WTC11 (cell line): ENCODE measurements at regions not wholly inside any gene's neighbourhood (a gene's known extent, or its start where the extent isn't known, plus 50 kb on each side); places are given as distances from the start of the nearest gene placed in this dataset.

Experiments used
- ATF2 ChIP-seq: sonication (generic); formaldehyde crosslinking; IDR thresholded peaks from 2 replicates; pipeline ENCODE4 v1.8.1; 2022; ENCODE audit warnings: low read depth, missing genetic modification reagents, borderline replicate concordance
- CREB1 ChIP-seq: sonication (generic); formaldehyde crosslinking; IDR thresholded peaks from 2 replicates; pipeline ENCODE4 v1.8.0; 2023; ENCODE audit warnings: mild to moderate bottlenecking, missing genetic modification reagents
- RELA ChIP-seq: sonication (generic); formaldehyde crosslinking; IDR thresholded peaks from 2 replicates; pipeline ENCODE4 v1.8.1; 2022; ENCODE audit warnings: missing genetic modification reagents, mild to moderate bottlenecking, borderline replicate concordance
- TCF7 ChIP-seq: sonication (generic); formaldehyde crosslinking; IDR thresholded peaks from 2 replicates; pipeline ENCODE4 v1.8.0; 2022; ENCODE audit warnings: mild to moderate bottlenecking, low read depth, missing genetic modification reagents, moderate library complexity
- TP53 ChIP-seq: sonication (generic); formaldehyde crosslinking; IDR thresholded peaks from 2 replicates; pipeline ENCODE4 v1.8.1; 2023; ENCODE audit warnings: mild to moderate bottlenecking, missing genetic modification reagents
- ZNF138 ChIP-seq: sonication (generic); formaldehyde crosslinking; conservative IDR thresholded peaks from 2 replicates; pipeline ENCODE4 v1.8.1; 2022; ENCODE audit warnings: mild to moderate bottlenecking, moderate library complexity, missing genetic modification reagents
- ZNF263 ChIP-seq: sonication (generic); formaldehyde crosslinking; IDR thresholded peaks from 2 replicates; pipeline ENCODE4 v1.8.1; 2022; ENCODE audit warnings: low read depth, mild to moderate bottlenecking, moderate library complexity, missing genetic modification reagents
- TF ChIP-seq, protein P1 (sequence below): fragments of 200-600 bp; IDR thresholded peaks from 2 replicates; pipeline ENCODE4 v1.8.0; 2022; ENCODE audit warnings: antibody characterized with exemption
- TF ChIP-seq, protein P2 (sequence below): sonication (generic); formaldehyde crosslinking; IDR thresholded peaks from 2 replicates; pipeline ENCODE4 v1.8.1; 2022; ENCODE audit warnings: mild to moderate bottlenecking, missing genetic modification reagents, moderate library complexity, borderline replicate concordance
- TF ChIP-seq, protein P3 (sequence below): sonication (generic); formaldehyde crosslinking; IDR thresholded peaks from 2 replicates; pipeline ENCODE4 v1.8.1; 2023; ENCODE audit warnings: mild to moderate bottlenecking, missing genetic modification reagents, moderate library complexity
- TF ChIP-seq, protein P4 (sequence below): sonication (generic); formaldehyde crosslinking; IDR thresholded peaks from 2 replicates; pipeline ENCODE4 v1.8.0; 2022; ENCODE audit warnings: mild to moderate bottlenecking, missing genetic modification reagents
- TF ChIP-seq, protein P5 (sequence below): sonication (generic); formaldehyde crosslinking; IDR thresholded peaks from 2 replicates; pipeline ENCODE4 v1.8.0; 2023; ENCODE audit warnings: missing genetic modification reagents, mild to moderate bottlenecking, borderline replicate concordance

DNA sequence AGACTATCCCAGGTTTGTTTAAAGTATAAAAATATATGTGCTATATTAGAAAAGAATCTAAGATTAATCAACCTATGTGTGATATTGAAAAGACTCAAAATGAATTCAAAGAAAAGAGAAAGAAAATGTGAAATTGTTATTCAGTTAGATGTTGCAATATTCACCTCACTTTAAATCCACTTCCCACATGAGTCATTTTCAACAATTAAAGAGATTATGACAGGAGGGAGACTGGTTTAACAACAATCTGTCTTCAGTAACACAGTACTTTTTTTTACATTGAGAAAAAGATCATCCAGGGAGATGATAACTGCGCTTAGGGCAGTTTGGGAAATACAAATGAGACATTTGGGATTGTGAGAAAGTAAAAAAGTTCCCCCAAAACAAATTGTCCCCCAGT lies 1246.2 kb downstream of the SLITRK1 start:
- TF ChIP-seq ATF2 (CRISPR knock-in tag): no peak
- TF ChIP-seq TCF7 (CRISPR knock-in tag): no peak
- TF ChIP-seq, protein P1, sequence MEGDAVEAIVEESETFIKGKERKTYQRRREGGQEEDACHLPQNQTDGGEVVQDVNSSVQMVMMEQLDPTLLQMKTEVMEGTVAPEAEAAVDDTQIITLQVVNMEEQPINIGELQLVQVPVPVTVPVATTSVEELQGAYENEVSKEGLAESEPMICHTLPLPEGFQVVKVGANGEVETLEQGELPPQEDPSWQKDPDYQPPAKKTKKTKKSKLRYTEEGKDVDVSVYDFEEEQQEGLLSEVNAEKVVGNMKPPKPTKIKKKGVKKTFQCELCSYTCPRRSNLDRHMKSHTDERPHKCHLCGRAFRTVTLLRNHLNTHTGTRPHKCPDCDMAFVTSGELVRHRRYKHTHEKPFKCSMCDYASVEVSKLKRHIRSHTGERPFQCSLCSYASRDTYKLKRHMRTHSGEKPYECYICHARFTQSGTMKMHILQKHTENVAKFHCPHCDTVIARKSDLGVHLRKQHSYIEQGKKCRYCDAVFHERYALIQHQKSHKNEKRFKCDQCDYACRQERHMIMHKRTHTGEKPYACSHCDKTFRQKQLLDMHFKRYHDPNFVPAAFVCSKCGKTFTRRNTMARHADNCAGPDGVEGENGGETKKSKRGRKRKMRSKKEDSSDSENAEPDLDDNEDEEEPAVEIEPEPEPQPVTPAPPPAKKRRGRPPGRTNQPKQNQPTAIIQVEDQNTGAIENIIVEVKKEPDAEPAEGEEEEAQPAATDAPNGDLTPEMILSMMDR: no peak
- TF ChIP-seq, protein P2, sequence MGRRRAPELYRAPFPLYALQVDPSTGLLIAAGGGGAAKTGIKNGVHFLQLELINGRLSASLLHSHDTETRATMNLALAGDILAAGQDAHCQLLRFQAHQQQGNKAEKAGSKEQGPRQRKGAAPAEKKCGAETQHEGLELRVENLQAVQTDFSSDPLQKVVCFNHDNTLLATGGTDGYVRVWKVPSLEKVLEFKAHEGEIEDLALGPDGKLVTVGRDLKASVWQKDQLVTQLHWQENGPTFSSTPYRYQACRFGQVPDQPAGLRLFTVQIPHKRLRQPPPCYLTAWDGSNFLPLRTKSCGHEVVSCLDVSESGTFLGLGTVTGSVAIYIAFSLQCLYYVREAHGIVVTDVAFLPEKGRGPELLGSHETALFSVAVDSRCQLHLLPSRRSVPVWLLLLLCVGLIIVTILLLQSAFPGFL: no peak
- TF ChIP-seq, protein P3, sequence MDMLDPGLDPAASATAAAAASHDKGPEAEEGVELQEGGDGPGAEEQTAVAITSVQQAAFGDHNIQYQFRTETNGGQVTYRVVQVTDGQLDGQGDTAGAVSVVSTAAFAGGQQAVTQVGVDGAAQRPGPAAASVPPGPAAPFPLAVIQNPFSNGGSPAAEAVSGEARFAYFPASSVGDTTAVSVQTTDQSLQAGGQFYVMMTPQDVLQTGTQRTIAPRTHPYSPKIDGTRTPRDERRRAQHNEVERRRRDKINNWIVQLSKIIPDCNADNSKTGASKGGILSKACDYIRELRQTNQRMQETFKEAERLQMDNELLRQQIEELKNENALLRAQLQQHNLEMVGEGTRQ (CRISPR knock-in tag): no peak
- no peak for TF ChIP-seq TP53
- no peak for TF ChIP-seq RELA (CRISPR knock-in tag)
- no peak for TF ChIP-seq CREB1 (CRISPR knock-in tag)
- TF ChIP-seq ZNF263 (CRISPR knock-in tag): no peak
- TF ChIP-seq, protein P4, sequence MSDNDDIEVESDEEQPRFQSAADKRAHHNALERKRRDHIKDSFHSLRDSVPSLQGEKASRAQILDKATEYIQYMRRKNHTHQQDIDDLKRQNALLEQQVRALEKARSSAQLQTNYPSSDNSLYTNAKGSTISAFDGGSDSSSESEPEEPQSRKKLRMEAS: no peak
- TF ChIP-seq, protein P5, sequence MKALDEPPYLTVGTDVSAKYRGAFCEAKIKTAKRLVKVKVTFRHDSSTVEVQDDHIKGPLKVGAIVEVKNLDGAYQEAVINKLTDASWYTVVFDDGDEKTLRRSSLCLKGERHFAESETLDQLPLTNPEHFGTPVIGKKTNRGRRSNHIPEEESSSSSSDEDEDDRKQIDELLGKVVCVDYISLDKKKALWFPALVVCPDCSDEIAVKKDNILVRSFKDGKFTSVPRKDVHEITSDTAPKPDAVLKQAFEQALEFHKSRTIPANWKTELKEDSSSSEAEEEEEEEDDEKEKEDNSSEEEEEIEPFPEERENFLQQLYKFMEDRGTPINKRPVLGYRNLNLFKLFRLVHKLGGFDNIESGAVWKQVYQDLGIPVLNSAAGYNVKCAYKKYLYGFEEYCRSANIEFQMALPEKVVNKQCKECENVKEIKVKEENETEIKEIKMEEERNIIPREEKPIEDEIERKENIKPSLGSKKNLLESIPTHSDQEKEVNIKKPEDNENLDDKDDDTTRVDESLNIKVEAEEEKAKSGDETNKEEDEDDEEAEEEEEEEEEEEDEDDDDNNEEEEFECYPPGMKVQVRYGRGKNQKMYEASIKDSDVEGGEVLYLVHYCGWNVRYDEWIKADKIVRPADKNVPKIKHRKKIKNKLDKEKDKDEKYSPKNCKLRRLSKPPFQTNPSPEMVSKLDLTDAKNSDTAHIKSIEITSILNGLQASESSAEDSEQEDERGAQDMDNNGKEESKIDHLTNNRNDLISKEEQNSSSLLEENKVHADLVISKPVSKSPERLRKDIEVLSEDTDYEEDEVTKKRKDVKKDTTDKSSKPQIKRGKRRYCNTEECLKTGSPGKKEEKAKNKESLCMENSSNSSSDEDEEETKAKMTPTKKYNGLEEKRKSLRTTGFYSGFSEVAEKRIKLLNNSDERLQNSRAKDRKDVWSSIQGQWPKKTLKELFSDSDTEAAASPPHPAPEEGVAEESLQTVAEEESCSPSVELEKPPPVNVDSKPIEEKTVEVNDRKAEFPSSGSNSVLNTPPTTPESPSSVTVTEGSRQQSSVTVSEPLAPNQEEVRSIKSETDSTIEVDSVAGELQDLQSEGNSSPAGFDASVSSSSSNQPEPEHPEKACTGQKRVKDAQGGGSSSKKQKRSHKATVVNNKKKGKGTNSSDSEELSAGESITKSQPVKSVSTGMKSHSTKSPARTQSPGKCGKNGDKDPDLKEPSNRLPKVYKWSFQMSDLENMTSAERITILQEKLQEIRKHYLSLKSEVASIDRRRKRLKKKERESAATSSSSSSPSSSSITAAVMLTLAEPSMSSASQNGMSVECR (CRISPR knock-in tag): no peak
- no peak for TF ChIP-seq ZNF138 (CRISPR knock-in tag)
